Endothelial cell of umbilical vein (primary cell): ENCODE measurements at regions not wholly inside any gene's neighbourhood (a gene's known extent, or its start where the extent isn't known, plus 50 kb on each side); places are given as distances from the start of the nearest gene placed in this dataset.

Experiments used
- CTCF ChIP-seq, 2 donors: IDR thresholded peaks; 1 replicate in 1 of 2; 2 replicates in 1 of 2; pipeline ENCODE4 v1.5.1; 2011; ENCODE audit warnings: low read length in 2 of 2, mild to moderate bottlenecking in 2 of 2, moderate library complexity in 2 of 2, control low read depth in 1 of 2, inconsistent platforms in 1 of 2, low read depth in 1 of 2; ENCODE audit not compliant: insufficient read depth in 1 of 2; ENCODE audit errors: extremely low read depth in 1 of 2
- EZH2 ChIP-seq: IDR thresholded peaks from 2 replicates; pipeline ENCODE4 v1.6.1; 2012; ENCODE audit warnings: borderline replicate concordance, low read depth, mild to moderate bottlenecking, moderate library complexity, low read length, inconsistent platforms; ENCODE audit not compliant: severe bottlenecking
- GATA2 ChIP-seq: IDR thresholded peaks from 2 replicates; pipeline ENCODE4 v1.7.0; 2011; ENCODE audit warnings: low read depth, mild to moderate bottlenecking, moderate library complexity, mixed read lengths, low read length; ENCODE audit not compliant: insufficient read length, insufficient read depth
- JUN ChIP-seq: IDR thresholded peaks from 2 replicates; pipeline ENCODE4 v1.6.1; 2011; ENCODE audit warnings: borderline replicate concordance, low read depth; ENCODE audit not compliant: insufficient read length, insufficient read depth
- MAX ChIP-seq: IDR thresholded peaks from 2 replicates; pipeline ENCODE4 v1.6.1; 2011; ENCODE audit not compliant: insufficient read depth, insufficient read length
- MYC ChIP-seq: IDR thresholded peaks from one replicate; pipeline ENCODE4 v1.6.1; 2011; ENCODE audit warnings: mild to moderate bottlenecking, low read depth, low read length
- POLR2A ChIP-seq: IDR thresholded peaks from 2 replicates; pipeline ENCODE4 v1.6.1; 2012; ENCODE audit warnings: low read depth, mild to moderate bottlenecking, control low read depth, low read length

GRCh38 chr2:17318013-17318412 lies 200.2 kb downstream of the RAD51AP2 start:
- TF ChIP-seq POLR2A = no peak
- TF ChIP-seq MAX = no peak
- no peak for TF ChIP-seq CTCF (IDR thresholded peaks at IDR 0.05; ENCODE audit: extremely low read depth in 1 of 2, insufficient read depth in 1 of 2, low read depth in 1 of 2, low read length in 2 of 2)
- TF ChIP-seq EZH2 = no peak
- TF ChIP-seq MYC = no peak
- TF ChIP-seq GATA2 = no peak
- no peak for TF ChIP-seq JUN
